Keratinocyte (primary cell): ENCODE measurements at regions not wholly inside any gene's neighbourhood (a gene's known extent, or its start where the extent isn't known, plus 50 kb on each side); places are given as distances from the start of the nearest gene placed in this dataset.

Experiments used
- DNase-seq: peaks from one replicate; pipeline ENCODE4 v3.0.0-alpha.2; 2011; ENCODE audit warnings: low read depth, missing footprints, low spot score
- FAIRE-seq: peaks from 2 replicates; lab custom pipeline; 2011; peaks lifted over from hg19 to GRCh38; lab: Jason Lieb, UNC
- H2AFZ ChIP-seq: 2 replicates; pipeline ENCODE4 v1.6.0; 2012; ENCODE audit warnings: low read length, control low read depth, inconsistent platforms; ENCODE audit not compliant: control insufficient read depth
- H3K27ac ChIP-seq: 2 replicates; pipeline ENCODE4 v1.5.1; 2011; ENCODE audit warnings: low read length; ENCODE audit not compliant: control insufficient read depth, insufficient read depth
- H3K27me3 ChIP-seq: 3 replicates; pipeline ENCODE4 v1.6.0; 2011; ENCODE audit warnings: low read length; ENCODE audit not compliant: control insufficient read depth, insufficient read depth; ENCODE audit errors: extremely low read depth
- H3K36me3 ChIP-seq, 2 experiments: 2 replicates in 1 of 2; 3 replicates in 1 of 2; pipeline ENCODE4 v1.5.1; 2011; ENCODE audit warnings: low read length in 2 of 2, mild to moderate bottlenecking in 1 of 2; ENCODE audit not compliant: control insufficient read depth in 2 of 2, insufficient read depth in 2 of 2; ENCODE audit errors: extremely low read depth in 1 of 2
- H3K4me1 ChIP-seq: 3 replicates; pipeline ENCODE4 v1.5.1; 2011; ENCODE audit warnings: low read length; ENCODE audit not compliant: control insufficient read depth, insufficient read depth; ENCODE audit errors: extremely low read depth
- H3K4me2 ChIP-seq: 3 replicates; pipeline ENCODE4 v1.6.0; 2011; ENCODE audit warnings: low read depth, low read length; ENCODE audit not compliant: control insufficient read depth, insufficient read depth; ENCODE audit errors: extremely low read depth
- H3K4me3 ChIP-seq, 3 experiments: fragments of 200-600 bp in 1 of 3; sonication (generic) in 1 of 3; 2 replicates in 2 of 3; 3 replicates in 1 of 3; pipeline ENCODE4 v1.5.1; 2011 to 2016; ENCODE audit warnings: low read length in 3 of 3, mild to moderate bottlenecking in 3 of 3, control low read depth in 2 of 3, inconsistent platforms in 1 of 3, low read depth in 1 of 3, mixed read lengths in 1 of 3, mixed run types in 1 of 3, moderate library complexity in 1 of 3; ENCODE audit not compliant: control insufficient read depth in 2 of 3, insufficient read depth in 2 of 3; ENCODE audit errors: extremely low read depth in 1 of 3
- H3K79me2 ChIP-seq: 2 replicates; pipeline ENCODE4 v1.6.0; 2012; ENCODE audit warnings: low read length; ENCODE audit not compliant: control insufficient read depth, insufficient read depth
- H3K9ac ChIP-seq: 3 replicates; pipeline ENCODE4 v1.6.0; 2011; ENCODE audit warnings: low read length; ENCODE audit not compliant: control insufficient read depth, insufficient read depth; ENCODE audit errors: extremely low read depth
- H3K9me1 ChIP-seq: 3 replicates; pipeline ENCODE4 v1.6.0; 2011; ENCODE audit warnings: low read length; ENCODE audit not compliant: control insufficient read depth, insufficient read depth; ENCODE audit errors: extremely low read depth
- H3K9me3 ChIP-seq: 2 replicates; pipeline ENCODE4 v1.5.1; 2012; ENCODE audit warnings: low read depth, low read length; ENCODE audit not compliant: control insufficient read depth
- H4K20me1 ChIP-seq: 3 replicates; pipeline ENCODE4 v1.6.0; 2011; ENCODE audit warnings: low read length; ENCODE audit not compliant: control insufficient read depth, insufficient read depth; ENCODE audit errors: extremely low read depth
- EZH2 ChIP-seq: IDR thresholded peaks from one replicate; pipeline ENCODE4 v1.6.1; 2012; ENCODE audit warnings: inconsistent platforms, mild to moderate bottlenecking, low read length, moderate library complexity
- dilution Hi-C: fragments of 300-500 bp; cut with MboI; formaldehyde crosslinking; loops from one replicate; pipeline ENCODE4 v1.7.0; 2020; ENCODE audit warnings: low sequenced_read_pairs; ENCODE audit not compliant: extremely low pct_ligation_motif_present
- TF ChIP-seq, protein P1 (sequence below), 3 experiments: IDR thresholded peaks in 1 of 3; conservative IDR thresholded peaks in 1 of 3; optimal IDR thresholded peaks in 1 of 3; 2 replicates in 2 of 3; 3 replicates in 1 of 3; pipeline versions ENCODE3 to v1.5.1; 2011; ENCODE audit warnings: low read length in 3 of 3, mild to moderate bottlenecking in 3 of 3, moderate library complexity in 2 of 3, control low read depth in 1 of 3, inconsistent platforms in 1 of 3; ENCODE audit not compliant: insufficient read depth in 2 of 3; ENCODE audit errors: extremely low read depth in 1 of 3

- H3K4me1 ChIP-seq, result no peaks in the 10 kb centered on the region
- no peak for DNase-seq
- no peak overlapping the region for H3K4me3 ChIP-seq
- no peaks in the 10 kb centered on the region for H4K20me1 ChIP-seq
- H3K9me1 ChIP-seq, result no peaks in the 10 kb centered on the region
- H3K9me3 ChIP-seq, result no peaks in the 10 kb centered on the region
- H2AFZ ChIP-seq, result no peak overlapping the region
- FAIRE-seq, result no peak
- TF ChIP-seq, protein P1, sequence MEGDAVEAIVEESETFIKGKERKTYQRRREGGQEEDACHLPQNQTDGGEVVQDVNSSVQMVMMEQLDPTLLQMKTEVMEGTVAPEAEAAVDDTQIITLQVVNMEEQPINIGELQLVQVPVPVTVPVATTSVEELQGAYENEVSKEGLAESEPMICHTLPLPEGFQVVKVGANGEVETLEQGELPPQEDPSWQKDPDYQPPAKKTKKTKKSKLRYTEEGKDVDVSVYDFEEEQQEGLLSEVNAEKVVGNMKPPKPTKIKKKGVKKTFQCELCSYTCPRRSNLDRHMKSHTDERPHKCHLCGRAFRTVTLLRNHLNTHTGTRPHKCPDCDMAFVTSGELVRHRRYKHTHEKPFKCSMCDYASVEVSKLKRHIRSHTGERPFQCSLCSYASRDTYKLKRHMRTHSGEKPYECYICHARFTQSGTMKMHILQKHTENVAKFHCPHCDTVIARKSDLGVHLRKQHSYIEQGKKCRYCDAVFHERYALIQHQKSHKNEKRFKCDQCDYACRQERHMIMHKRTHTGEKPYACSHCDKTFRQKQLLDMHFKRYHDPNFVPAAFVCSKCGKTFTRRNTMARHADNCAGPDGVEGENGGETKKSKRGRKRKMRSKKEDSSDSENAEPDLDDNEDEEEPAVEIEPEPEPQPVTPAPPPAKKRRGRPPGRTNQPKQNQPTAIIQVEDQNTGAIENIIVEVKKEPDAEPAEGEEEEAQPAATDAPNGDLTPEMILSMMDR (optimal IDR thresholded peaks at IDR 0.05 in 1 of 3, IDR thresholded peaks at IDR 0.05 in 1 of 3, conservative IDR thresholded peaks at IDR 0.05 in 1 of 3; ENCODE audit: extremely low read depth in 1 of 3, insufficient read depth in 2 of 3, low read length in 3 of 3), result no peak
- no peak overlapping the region for H3K4me2 ChIP-seq
- H3K27me3 ChIP-seq, result no peaks in the 10 kb centered on the region
- H3K36me3 ChIP-seq, result no peaks in the 10 kb centered on the region
- H3K27ac ChIP-seq, result no peak overlapping the region
- H3K9ac ChIP-seq, result no peak overlapping the region
- dilution Hi-C loops, result no loop called here
- no peaks in the 10 kb centered on the region for H3K79me2 ChIP-seq
These were observed 244.3 kb upstream of the TSHZ2 start for GRCh38 chr20:52727740-52728456.

GRCh38 chr20:52724541-52724940 lies 247.6 kb upstream of the TSHZ2 start:
- no peak overlapping the region for H3K9ac ChIP-seq
- DNase-seq, result no peak
- H4K20me1 ChIP-seq, result no peaks in the 10 kb centered on the region
- dilution Hi-C loops, result no loop called here
- H2AFZ ChIP-seq, result no peak overlapping the region
- no peaks in the 10 kb centered on the region for H3K27me3 ChIP-seq
- no peaks in the 10 kb centered on the region for H3K9me1 ChIP-seq
- no peaks in the 10 kb centered on the region for H3K4me1 ChIP-seq
- no peak overlapping the region for H3K4me2 ChIP-seq
- no peak for TF ChIP-seq EZH2
- TF ChIP-seq, protein P1 (optimal IDR thresholded peaks at IDR 0.05 in 1 of 3, IDR thresholded peaks at IDR 0.05 in 1 of 3, conservative IDR thresholded peaks at IDR 0.05 in 1 of 3; ENCODE audit: extremely low read depth in 1 of 3, insufficient read depth in 2 of 3, low read length in 3 of 3), result no peak
- no peak overlapping the region for H3K27ac ChIP-seq
- no peaks in the 10 kb centered on the region for H3K9me3 ChIP-seq
- FAIRE-seq, result no peak
- no peaks in the 10 kb centered on the region for H3K36me3 ChIP-seq
- H3K4me3 ChIP-seq, result no peak overlapping the region
- no peaks in the 10 kb centered on the region for H3K79me2 ChIP-seq
